Endothelial cell of umbilical vein (primary cell): ENCODE measurements at regions not wholly inside any gene's neighbourhood (a gene's known extent, or its start where the extent isn't known, plus 50 kb on each side); places are given as distances from the start of the nearest gene placed in this dataset.

Source experiments
- BruUV-seq: library from RNA; stranded (reverse); fragments of 400-500 nt; replicated peaks from 2 replicates; lab custom pipeline; 2021; lab: Mats Ljungman, UMichigan
- CTCF ChIA-PET: fragments of 300-600, 350-600 bp; sonication (Branson Sonifier 250); formaldehyde crosslinking; loops from one replicate; lab custom pipeline; 2021; ENCODE audit warnings: antibody characterized with exemption, inconsistent platforms; lab: Charles Lee
- POLR2A ChIA-PET: fragments of 300-600, 350-600 bp; sonication (Branson Sonifier 250); formaldehyde crosslinking; loops from one replicate; lab custom pipeline; 2021; ENCODE audit warnings: antibody characterized with exemption, inconsistent platforms; lab: Charles Lee
- DNase-seq: peaks from one replicate; pipeline ENCODE4 v3.0.0-alpha.2; 2011; ENCODE audit warnings: low read depth, low spot score
- FAIRE-seq: peaks from 2 replicates; lab custom pipeline; 2011; peaks lifted over from hg19 to GRCh38; lab: Jason Lieb, UNC
- H2AFZ ChIP-seq: 2 replicates; pipeline ENCODE4 v1.6.0; 2012; ENCODE audit warnings: low read depth, low read length, control low read depth, inconsistent platforms
- H3K27ac ChIP-seq: 2 replicates; pipeline ENCODE4 v1.5.1; 2011; ENCODE audit warnings: low read depth, mild to moderate bottlenecking, control low read depth, low read length, moderate library complexity; ENCODE audit not compliant: insufficient read depth
- H3K27me3 ChIP-seq, 2 experiments: 2 replicates each; pipeline versions ENCODE4 v1.6.0 to v1.6.1; 2011; ENCODE audit warnings: low read length in 2 of 2, mixed read lengths in 1 of 2; ENCODE audit not compliant: control insufficient read depth in 2 of 2, insufficient read depth in 2 of 2
- H3K36me3 ChIP-seq, 2 experiments: 2 replicates in 1 of 2; 3 replicates in 1 of 2; pipeline ENCODE4 v1.5.1; 2011; ENCODE audit warnings: low read length in 2 of 2, mild to moderate bottlenecking in 1 of 2, moderate library complexity in 1 of 2; ENCODE audit not compliant: control insufficient read depth in 2 of 2, insufficient read depth in 2 of 2; ENCODE audit errors: extremely low read depth in 1 of 2
- H3K4me1 ChIP-seq: 3 replicates; pipeline ENCODE4 v1.5.1; 2011; ENCODE audit warnings: mild to moderate bottlenecking, low read length; ENCODE audit not compliant: control insufficient read depth, insufficient read depth; ENCODE audit errors: extremely low read depth
- H3K4me2 ChIP-seq: 2 replicates; pipeline ENCODE4 v1.6.1; 2011; ENCODE audit warnings: low read length, control low read depth, mixed read lengths; ENCODE audit not compliant: insufficient read depth
- H3K4me3 ChIP-seq, 3 experiments: fragments of 200-600 bp in 1 of 3; sonication (generic), shearing (Covaris generic) in 1 of 3; replicated peaks in 1 of 3; 2 replicates each; pipeline ENCODE4 v1.5.1; 2011 to 2016; ENCODE audit warnings: control low read depth in 3 of 3, low read length in 3 of 3, mild to moderate bottlenecking in 2 of 3, inconsistent platforms in 1 of 3, low read depth in 1 of 3, moderate library complexity in 1 of 3; ENCODE audit not compliant: insufficient read depth in 1 of 3
- H3K79me2 ChIP-seq: 2 replicates; pipeline ENCODE4 v1.6.0; 2012; ENCODE audit warnings: low read length, inconsistent platforms; ENCODE audit not compliant: control insufficient read depth, insufficient read depth
- H3K9ac ChIP-seq: replicated peaks from 2 replicates; pipeline ENCODE3; 2011; ENCODE audit warnings: low read length, control low read depth; ENCODE audit not compliant: insufficient read depth; ENCODE audit errors: extremely low read depth
- H3K9me1 ChIP-seq: replicated peaks from 3 replicates; pipeline ENCODE4 v1.6.0; 2011; ENCODE audit warnings: mild to moderate bottlenecking, low read length; ENCODE audit not compliant: control insufficient read depth, insufficient read depth; ENCODE audit errors: extremely low read depth
- H3K9me3 ChIP-seq: replicated peaks from 2 replicates; pipeline ENCODE4 v1.5.1; 2012; ENCODE audit warnings: low read length, inconsistent platforms; ENCODE audit not compliant: control insufficient read depth, insufficient read depth
- H4K20me1 ChIP-seq: replicated peaks from 2 replicates; pipeline ENCODE3; 2011; ENCODE audit warnings: mild to moderate bottlenecking, low read length; ENCODE audit not compliant: control insufficient read depth, insufficient read depth; ENCODE audit errors: extremely low read depth
- FOS ChIP-seq: IDR thresholded peaks from 2 replicates; pipeline ENCODE4 v1.6.1; 2011; ENCODE audit warnings: mild to moderate bottlenecking, low read length, moderate library complexity, borderline replicate concordance; ENCODE audit not compliant: insufficient read depth
- JUN ChIP-seq: IDR thresholded peaks from 2 replicates; pipeline ENCODE4 v1.6.1; 2011; ENCODE audit warnings: borderline replicate concordance, low read depth; ENCODE audit not compliant: insufficient read length, insufficient read depth
- MYC ChIP-seq: IDR thresholded peaks from one replicate; pipeline ENCODE4 v1.6.1; 2011; ENCODE audit warnings: mild to moderate bottlenecking, low read depth, low read length
- POLR2A ChIP-seq: IDR thresholded peaks from 2 replicates; pipeline ENCODE4 v1.6.1; 2012; ENCODE audit warnings: low read depth, mild to moderate bottlenecking, control low read depth, low read length
- POLR2AphosphoS5 ChIP-seq: IDR thresholded peaks from 2 replicates; pipeline ENCODE4 v1.6.1; 2012; ENCODE audit warnings: low read depth, mild to moderate bottlenecking, control low read depth, low read length, moderate library complexity; ENCODE audit not compliant: insufficient read depth
- dilution Hi-C: fragments of 300-500 bp; cut with MboI; formaldehyde crosslinking; loops from one replicate; pipeline ENCODE4 v1.15.0; 2019; ENCODE audit warnings: low sequenced_read_pairs; ENCODE audit not compliant: extremely low pct_ligation_motif_present
- intact Hi-C: fragments of 100-400 bp; cut with micrococcal nuclease; formaldehyde crosslinking; loops from one replicate; pipeline ENCODE4 v1.10.0; 2022
- TF ChIP-seq, protein P1 (sequence below): IDR thresholded peaks from 2 replicates; pipeline ENCODE4 v1.6.1; 2011; ENCODE audit not compliant: insufficient read depth, insufficient read length
- TF ChIP-seq, protein P2 (sequence below), 2 donors: IDR thresholded peaks; 1 replicate in 1 of 2; 2 replicates in 1 of 2; pipeline ENCODE4 v1.5.1; 2011; ENCODE audit warnings: low read length in 2 of 2, mild to moderate bottlenecking in 2 of 2, moderate library complexity in 2 of 2, control low read depth in 1 of 2, inconsistent platforms in 1 of 2, low read depth in 1 of 2; ENCODE audit not compliant: insufficient read depth in 1 of 2; ENCODE audit errors: extremely low read depth in 1 of 2

GRCh38 chr12:95385246-95386035, 88.5 kb upstream of the METAP2 start:
- no peaks in the 10 kb centered on the region for H3K9me3 ChIP-seq
- no peaks in the 10 kb centered on the region for H4K20me1 ChIP-seq
- H3K9me1 ChIP-seq, result no peaks in the 10 kb centered on the region
- POLR2A ChIA-PET, result no interaction called here
- H3K4me3 ChIP-seq, result no peak overlapping the region
- dilution Hi-C loops, result no loop called here
- no peak overlapping the region for H3K27ac ChIP-seq
- H3K27me3 ChIP-seq, result peaks cover 0 to 3% of the 10 kb centered on the region in 2 experiments
- H2AFZ ChIP-seq, result no peak overlapping the region
- TF ChIP-seq, protein P1, sequence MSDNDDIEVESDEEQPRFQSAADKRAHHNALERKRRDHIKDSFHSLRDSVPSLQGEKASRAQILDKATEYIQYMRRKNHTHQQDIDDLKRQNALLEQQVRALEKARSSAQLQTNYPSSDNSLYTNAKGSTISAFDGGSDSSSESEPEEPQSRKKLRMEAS, result no peak
- TF ChIP-seq FOS (no peak), POLR2AphosphoS5 (no peak), JUN (no peak), POLR2A (no peak), MYC (no peak)
- TF ChIP-seq, protein P2, sequence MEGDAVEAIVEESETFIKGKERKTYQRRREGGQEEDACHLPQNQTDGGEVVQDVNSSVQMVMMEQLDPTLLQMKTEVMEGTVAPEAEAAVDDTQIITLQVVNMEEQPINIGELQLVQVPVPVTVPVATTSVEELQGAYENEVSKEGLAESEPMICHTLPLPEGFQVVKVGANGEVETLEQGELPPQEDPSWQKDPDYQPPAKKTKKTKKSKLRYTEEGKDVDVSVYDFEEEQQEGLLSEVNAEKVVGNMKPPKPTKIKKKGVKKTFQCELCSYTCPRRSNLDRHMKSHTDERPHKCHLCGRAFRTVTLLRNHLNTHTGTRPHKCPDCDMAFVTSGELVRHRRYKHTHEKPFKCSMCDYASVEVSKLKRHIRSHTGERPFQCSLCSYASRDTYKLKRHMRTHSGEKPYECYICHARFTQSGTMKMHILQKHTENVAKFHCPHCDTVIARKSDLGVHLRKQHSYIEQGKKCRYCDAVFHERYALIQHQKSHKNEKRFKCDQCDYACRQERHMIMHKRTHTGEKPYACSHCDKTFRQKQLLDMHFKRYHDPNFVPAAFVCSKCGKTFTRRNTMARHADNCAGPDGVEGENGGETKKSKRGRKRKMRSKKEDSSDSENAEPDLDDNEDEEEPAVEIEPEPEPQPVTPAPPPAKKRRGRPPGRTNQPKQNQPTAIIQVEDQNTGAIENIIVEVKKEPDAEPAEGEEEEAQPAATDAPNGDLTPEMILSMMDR (IDR thresholded peaks at IDR 0.05; ENCODE audit: extremely low read depth in 1 of 2, insufficient read depth in 1 of 2, low read depth in 1 of 2, low read length in 2 of 2), result no peak
- H3K4me1 ChIP-seq, result no peaks in the 10 kb centered on the region
- BruUV-seq, result no TSS peak
- CTCF ChIA-PET, result interaction anchor here (1.5 kb wide), 1 partner anchor 26 kb away, joined by 3 read pairs; no protein-coding TSS in a partner anchor
- no peak for FAIRE-seq
- no peak for DNase-seq
- no peak overlapping the region for H3K9ac ChIP-seq
- H3K36me3 ChIP-seq, result no peaks in the 10 kb centered on the region
- H3K79me2 ChIP-seq, result no peaks in the 10 kb centered on the region
- intact Hi-C loops, result no loop called here
- H3K4me2 ChIP-seq, result no peak overlapping the region
